GM18508 (cell line): ENCODE measurements at regions not wholly inside any gene's neighbourhood (a gene's known extent, or its start where the extent isn't known, plus 50 kb on each side); places are given as distances from the start of the nearest gene placed in this dataset.

Source experiments
- ATAC-seq: cut with Tn5 transposase; IDR thresholded peaks from one replicate; pipeline ENCODE4 v1.9.1; 2021; ENCODE audit warnings: moderate number of reproducible peaks; ENCODE audit not compliant: insufficient read depth, unreplicated experiment

DNA sequence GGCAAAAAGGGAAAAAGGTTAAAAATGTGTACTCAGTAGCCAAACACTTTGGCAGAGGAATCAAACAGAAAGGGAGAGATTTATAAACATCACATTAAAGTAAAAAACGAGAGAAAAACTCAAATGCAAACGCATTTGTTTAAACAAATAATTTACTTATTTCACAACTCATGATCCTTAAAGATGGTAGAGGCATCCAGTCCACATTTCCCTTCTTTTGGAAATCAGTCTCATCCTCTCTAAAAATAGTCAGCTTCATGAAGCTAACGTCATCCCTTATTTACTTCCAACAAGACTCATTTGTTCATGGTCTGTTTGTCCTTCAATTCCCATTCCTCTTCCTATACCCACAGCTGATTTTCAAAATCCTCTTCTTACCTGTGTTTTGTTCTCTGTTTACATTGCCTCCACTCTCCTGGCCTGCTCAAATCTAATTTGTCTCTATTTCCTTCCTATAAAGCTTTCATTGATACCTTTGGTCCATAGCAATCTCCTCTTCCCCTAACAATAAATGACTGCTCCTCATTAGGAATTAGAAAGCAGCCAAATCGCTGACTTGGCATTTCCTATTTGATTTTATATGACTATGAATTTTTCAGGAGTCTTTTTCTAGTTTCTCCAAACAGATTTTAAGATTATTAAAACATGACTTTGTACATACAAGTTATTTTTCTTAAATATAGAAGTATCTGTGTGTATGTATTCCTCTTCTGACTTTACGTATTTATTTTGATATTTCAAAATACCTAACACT lies 805.3 kb downstream of the TLE1 start:
- ATAC-seq: no peak

DNA sequence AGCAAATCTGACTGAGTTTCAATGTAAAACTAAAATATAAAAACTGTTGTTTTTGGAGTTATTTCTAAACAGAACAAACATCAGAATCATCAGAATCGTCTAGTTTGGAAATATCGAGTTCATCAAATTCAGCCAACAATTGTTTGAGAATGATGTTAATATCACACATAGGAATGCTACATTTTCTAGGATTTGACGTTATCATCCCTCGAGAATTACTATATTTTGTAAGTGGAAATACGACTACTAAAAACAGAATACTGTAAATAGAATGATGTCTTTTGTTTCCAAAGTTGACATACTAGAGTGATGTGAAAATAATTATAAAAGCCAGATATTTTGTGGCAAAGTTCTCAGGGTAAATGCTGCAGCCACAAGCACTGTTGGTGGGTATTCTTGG lies 805.9 kb downstream of the TLE1 start:
- no peak for ATAC-seq

- no peak for ATAC-seq
Observed at GRCh38 chr9:80881940-80882339, 807.4 kb downstream of the TLE1 start.

DNA sequence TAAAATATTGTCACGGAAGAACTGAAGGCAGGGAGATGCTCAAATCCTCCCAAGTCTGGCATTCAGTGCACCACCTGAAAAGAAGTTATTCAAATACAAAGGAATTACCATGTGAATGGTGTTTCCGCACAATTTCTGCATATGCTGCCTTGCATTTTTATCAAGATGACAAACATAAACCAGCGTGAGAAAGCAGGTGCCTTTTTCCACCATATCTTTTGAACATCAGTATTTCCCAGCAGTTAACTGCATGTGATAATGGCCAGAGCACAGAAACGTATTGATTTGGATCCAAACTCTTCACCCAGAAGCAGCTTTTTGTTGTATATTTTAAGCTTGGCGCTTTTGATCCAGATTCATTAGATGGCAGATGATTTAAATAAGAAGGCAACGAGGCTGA lies 808.0 kb downstream of the TLE1 start:
- no peak for ATAC-seq

GRCh38 chr9:80878556-80878955 lies 810.8 kb downstream of the TLE1 start:
- no peak for ATAC-seq

DNA sequence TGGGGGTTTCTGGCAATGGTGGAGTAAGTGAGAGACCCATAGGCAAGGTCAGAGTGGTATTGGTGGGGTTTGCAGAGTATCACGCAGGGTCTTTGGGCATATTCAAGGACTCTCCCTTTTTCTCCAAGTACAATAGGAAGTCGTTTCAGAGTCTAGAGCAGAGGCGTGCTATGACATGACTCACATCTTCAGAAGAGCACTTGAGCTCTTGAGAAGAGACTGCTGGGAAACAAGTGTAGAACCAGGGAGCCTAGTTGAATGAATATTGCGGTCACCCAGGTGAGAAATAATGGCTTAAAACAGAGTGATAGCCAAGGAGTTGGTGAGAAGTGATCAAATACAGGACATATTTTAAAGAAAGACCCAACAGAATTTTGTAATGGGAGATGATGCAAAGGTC lies 813.4 kb downstream of the TLE1 start:
- ATAC-seq: no peak

DNA sequence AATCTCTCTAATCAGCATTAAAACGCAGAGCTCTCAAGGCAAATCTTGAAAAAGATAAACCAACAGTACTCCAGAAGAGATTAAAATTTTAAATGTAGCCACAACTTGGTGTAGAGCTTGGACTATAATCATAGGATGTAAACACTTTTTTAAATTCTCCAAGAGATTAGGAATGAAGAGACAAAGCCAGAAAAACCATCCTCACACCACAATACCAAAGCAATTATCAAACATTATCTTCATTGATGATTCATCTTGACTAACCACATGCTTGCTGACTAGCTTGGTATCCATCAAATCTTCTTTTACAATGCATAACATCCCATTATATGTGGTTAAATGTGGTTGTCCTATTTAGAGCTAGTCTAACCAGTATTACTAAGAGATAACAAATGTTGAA lies 815.1 kb downstream of the TLE1 start:
- ATAC-seq: no peak

GRCh38 chr9:80873861-80874260 lies 815.5 kb downstream of the TLE1 start:
- ATAC-seq: no peak

GRCh38 chr9:80871596-80871995 lies 817.8 kb downstream of the TLE1 start:
- no peak for ATAC-seq

DNA sequence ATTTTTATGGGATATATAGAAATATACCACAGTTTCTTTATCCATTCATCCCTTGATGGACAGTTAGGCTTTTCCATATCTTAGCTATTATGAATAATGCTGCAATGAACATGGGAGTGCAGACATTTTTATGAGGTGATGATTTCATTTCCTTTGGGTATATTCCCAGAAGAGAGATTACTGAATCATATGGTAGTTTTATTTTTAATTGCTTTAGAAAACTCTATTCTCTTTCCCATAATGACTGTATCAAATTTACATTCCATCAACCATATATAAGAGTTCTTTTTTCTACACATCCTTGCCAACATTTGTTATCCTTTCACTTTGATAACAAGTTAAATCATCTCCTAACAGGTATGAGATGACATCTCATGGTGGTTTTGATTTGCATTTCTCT lies 821.6 kb downstream of the TLE1 start:
- ATAC-seq: no peak

- no peak for ATAC-seq
Observed at GRCh38 chr9:80866576-80867227, 822.6 kb downstream of the TLE1 start.

DNA sequence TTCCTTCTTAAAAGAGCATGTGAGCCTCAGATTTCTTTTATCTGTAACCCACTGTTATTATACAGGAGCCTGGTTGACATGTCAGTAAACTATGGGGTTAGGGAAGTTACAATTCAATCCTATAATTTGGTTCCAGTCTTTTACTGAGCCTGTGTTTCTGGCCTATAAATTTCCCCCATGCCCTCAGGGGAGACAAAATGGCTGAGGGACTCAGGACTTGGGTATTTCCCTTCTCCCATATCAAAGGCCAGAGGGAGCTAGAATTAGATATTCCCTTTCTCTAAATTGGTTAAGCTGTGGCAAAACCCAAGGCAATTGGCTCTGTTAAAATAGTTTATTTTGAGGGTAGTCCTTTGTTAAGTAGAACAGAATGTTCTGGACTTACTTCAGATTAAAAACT lies 823.2 kb downstream of the TLE1 start:
- no peak for ATAC-seq

- no peak for ATAC-seq
Observed at GRCh38 chr9:80843028-80843427, 846.3 kb downstream of the TLE1 start.

GRCh38 chr9:80842389-80842788 lies 847.0 kb downstream of the TLE1 start:
- ATAC-seq: no peak

GRCh38 chr9:80841888-80842287 lies 847.5 kb downstream of the TLE1 start:
- ATAC-seq: no peak

DNA sequence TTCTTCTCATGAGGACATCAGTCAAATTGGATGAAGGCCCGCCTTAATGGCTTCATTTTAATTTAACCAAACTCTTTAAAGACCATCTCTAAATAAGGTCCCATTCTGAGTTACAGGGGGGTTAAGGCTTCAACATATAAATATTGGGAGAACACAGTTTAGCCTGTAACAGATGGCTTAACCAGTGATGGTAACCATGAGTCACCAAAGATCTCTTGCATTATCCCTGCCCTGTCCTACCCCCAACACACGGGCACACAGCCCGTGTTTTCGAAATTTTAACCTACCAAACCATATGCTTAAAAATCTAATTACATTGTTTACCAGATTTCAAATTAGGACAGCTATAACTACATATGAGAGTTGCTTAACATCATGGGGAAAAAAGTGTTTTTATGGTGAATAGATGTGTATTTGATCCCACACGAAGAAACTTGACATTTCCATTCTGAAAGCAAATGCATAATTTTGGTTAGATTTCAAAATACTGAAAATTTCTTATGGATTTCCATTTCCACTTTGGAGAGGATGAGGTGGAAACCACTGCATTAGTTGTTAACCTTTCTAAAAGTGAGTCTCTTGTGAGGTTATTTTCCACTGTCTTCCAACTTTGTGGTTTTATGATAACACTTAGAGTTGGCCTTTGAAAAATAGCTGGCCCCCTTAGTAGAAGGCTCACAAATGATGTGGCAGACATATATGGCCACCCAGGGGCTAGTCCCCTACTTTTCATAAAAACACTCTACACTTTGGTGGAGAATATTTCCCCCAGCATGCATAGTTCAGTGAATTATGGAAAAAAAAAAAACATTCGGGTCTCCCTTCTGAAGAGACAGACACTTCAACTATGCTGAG lies 849.3 kb downstream of the TLE1 start:
- ATAC-seq: no peak

DNA sequence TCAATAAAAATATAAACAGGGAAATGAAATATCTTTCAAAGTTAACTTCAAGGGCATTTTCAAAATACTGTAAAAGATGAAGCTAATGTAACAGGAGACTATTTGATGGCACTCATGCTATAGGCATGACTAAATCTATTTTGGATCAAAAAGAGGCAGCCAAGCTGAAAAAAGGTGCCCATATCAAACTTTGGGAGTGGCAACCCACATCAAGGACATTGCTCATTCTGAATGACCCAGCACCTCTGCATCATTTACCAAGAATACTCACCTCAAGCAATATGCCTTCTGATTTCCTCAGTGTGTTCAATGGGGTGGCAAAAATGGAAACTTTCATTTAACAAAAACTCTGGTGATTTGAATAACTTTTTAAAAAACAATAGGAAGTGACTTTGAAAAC lies 853.3 kb downstream of the TLE1 start:
- ATAC-seq: no peak

DNA sequence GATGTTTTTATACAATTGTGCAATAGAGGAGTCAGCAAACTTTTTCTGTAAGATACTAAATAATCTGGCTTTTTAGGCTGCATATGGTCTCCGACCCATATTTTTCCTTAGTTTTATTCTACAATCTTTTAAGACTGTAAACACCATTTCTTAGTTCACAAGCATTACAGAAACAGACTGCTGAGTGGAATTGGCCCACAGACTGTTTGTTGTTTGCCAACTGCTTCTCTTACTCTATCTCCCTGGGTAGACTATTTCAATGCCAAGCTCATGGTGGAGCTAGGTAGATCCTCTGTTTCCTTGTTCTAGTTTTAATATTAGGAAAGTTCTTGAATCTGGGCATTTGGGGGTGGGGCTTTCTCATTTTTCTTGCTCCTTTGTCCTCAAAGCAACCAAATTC lies 857.6 kb downstream of the TLE1 start:
- ATAC-seq: no peak

DNA sequence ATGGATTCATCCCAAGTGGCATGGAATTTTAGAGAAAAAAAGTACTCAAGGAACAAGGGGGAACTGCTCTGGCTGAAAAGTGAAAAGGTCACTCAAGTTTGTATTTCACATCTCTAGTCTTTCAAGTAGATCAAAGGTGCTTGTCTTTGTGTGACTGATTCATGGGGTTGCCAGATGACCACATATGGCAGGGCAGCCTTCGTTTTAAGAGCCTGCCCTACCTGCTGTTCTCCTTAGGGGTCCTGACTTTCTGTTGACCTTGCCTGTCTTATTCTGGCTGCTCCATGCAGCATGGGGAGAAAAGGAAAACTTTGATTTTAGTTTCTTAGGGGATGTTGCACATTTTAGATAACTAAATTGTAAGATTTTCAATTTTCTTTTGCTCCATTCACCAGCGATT lies 877.7 kb downstream of the TLE1 start:
- ATAC-seq: no peak

DNA sequence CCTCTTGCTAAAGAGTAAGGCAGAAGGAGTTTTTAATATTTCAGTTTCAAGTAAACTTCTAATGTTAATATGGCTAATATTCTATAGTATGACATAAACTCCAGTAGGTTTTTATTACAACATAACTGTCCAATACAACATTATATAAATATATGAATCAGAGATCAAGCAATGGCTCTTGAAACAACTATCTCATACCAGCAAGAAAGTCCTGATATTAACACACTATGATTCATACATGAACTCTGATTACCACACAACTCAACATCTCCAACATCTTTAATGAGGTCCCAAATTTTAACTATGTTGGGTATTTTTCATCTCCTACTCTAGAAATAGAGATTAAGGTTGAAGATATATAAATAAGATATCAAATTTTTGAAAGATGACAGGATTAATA lies 878.3 kb downstream of the TLE1 start:
- no peak for ATAC-seq

DNA sequence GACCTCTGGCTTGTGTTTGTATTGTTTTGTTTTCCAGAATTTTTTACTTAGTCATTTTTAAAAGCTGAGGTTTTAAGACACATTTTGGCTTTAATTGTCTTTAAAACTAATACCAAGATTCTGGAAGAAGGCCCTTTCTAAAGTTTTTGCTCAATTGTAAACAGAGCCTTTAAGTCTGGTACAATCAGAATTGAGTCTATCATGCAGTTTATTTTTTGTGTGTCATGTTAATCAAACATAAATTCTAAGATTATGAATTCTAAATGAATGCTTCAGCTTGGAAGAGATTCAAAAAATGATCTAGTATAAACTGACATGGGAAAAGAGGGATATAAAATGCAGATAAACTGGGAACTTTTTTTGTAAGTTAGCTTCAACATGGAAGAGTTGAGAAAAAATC lies 882.7 kb downstream of the TLE1 start:
- no peak for ATAC-seq
